8988T (cell line): ENCODE measurements at regions not wholly inside any gene's neighbourhood (a gene's known extent, or its start where the extent isn't known, plus 50 kb on each side); places are given as distances from the start of the nearest gene placed in this dataset.
"Not testable (repeated sequence)": the region's sequence is repeated elsewhere in the genome, so short reads cannot be mapped to it uniquely, and the experiment has no call there.

Experiments used
- DNase-seq: peaks from one replicate; pipeline ENCODE4 v3.0.0; 2011

DNA sequence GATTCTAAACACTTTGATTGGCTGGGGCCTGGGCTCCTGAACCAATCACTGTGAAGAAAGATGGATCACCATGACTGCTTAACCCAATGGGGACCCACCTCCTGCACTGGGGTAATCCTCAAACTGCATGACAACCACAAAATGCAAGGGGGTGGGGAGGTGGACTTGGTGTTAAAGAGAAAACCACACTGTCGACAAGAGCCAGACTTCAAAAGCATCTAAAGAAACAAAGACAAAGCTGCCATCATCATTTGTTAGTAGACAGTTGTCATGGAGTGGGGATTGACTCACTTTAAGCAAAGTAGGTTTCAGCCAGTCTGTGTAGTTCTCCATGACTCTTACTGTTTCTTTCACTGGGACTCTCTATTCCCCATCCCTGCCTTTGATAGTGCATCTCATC, 433.8 kb downstream of the PLPP3 start:
- DNase-seq = no peak

DNA sequence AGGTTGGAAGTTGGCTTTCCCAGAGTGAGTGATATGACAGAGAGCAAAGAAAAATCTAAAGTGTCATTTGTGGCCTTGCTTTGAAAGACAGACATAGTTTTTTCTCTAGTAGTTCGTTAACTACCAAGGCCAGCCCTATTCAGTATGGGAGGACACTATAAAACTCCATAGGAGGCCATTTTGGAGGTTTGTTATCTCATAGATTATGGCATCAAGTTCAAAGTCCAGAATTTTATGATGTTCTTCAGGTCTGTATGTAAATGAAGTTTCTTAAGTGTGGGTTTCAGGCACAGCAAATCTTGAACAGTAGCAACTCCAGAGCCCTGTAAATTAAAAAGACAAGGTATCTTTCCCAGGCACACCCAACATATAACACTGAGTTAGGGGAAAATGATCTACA, 437.1 kb downstream of the PLPP3 start:
- DNase-seq = no peak

DNA sequence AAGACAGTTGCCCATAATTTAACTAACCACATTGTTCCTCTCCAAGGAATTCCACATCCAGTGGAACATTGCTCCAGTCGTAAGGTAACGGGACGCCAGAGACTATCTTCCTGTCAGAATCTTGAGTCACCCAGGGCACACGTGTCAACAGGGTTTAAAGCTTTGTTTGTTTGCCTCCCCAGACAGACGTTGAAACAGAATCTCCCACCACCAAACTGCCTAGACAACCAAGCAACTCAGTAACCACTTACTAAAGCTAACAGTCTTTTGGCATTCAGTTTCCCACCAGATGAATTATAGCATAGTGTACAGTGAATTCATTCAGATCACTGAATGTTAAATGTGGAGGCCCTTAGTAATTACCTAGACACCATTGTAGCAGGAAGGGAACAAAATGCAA, 439.5 kb downstream of the PLPP3 start:
- no peak for DNase-seq

DNA sequence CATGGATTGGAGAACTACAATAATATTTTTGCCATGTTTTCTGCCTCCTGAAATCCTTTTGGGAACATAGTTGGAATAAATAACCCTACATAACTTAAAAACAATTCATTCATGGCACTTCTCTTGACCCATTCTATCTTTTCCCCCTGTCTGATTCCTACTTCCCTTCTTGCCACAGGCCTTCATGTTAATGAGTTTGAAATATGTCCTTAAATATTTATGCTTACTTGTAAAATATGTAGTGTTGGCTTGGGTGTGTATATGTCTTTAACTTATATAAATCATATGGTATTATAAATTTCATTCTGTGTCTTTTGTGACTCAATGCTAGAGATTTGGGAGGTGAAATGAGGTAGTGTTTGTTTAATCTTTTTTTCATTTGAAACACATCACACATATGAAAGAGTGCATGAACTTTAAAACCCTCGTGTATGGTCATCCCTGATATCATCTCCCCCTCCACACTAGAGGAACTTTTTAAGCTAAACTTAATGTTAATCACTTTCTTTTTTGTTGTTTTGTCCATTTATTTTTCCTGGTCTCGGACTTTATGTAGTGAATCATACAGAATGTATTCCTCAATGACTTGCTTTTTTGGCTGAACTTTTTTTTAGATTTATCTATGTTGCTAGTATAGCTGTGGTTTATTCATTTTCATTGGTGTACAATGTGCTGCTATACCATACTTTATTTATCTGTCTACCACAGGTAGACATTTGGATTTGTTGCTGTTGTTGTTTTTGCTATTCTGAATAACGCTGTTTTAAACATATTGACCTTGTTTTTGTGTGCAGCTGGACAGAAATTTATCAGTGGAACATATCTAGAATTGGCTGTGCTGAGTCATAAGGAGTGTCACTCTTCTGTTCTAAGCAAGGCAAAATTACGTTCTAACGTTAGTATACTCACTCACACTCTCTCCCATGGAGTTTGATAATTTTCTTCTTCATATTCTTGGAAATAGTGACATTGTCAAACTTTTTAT, 441.6 kb downstream of the PLPP3 start:
- DNase-seq = no peak

DNA sequence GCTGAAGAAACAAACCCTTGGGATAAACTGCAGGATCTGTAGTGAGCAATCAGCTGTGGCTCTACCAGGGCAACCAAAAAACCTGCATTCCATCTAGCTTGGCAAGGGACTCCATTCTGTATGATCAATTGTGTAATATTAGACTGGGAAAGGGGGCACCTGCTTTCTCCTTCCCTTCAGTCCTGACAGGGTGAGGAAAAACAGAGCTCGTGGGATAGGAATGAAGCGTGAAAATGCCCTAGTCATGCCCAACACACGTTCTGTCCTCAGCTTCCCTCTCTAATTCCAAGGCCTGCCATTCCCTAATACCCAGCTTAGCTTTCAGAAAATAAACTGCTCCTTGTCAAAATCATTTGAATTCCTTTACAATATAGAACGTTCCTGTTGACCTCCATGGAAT, 442.3 kb downstream of the PLPP3 start:
- DNase-seq = no peak

DNA sequence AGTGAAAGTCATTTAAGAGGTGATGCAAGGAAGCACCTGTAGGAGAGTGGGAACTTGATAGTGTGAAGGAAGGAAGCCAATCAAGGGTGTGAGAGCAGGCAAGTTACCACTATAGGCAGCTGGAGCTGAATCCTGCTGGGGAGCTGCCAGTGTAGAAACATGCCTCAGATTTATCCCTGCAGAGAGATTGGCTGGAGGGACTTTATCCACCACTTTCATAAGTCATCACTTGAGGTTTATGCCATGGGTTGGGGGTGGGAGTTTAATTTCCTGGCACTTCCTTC, 443.6 kb downstream of the PLPP3 start:
- no peak for DNase-seq

DNA sequence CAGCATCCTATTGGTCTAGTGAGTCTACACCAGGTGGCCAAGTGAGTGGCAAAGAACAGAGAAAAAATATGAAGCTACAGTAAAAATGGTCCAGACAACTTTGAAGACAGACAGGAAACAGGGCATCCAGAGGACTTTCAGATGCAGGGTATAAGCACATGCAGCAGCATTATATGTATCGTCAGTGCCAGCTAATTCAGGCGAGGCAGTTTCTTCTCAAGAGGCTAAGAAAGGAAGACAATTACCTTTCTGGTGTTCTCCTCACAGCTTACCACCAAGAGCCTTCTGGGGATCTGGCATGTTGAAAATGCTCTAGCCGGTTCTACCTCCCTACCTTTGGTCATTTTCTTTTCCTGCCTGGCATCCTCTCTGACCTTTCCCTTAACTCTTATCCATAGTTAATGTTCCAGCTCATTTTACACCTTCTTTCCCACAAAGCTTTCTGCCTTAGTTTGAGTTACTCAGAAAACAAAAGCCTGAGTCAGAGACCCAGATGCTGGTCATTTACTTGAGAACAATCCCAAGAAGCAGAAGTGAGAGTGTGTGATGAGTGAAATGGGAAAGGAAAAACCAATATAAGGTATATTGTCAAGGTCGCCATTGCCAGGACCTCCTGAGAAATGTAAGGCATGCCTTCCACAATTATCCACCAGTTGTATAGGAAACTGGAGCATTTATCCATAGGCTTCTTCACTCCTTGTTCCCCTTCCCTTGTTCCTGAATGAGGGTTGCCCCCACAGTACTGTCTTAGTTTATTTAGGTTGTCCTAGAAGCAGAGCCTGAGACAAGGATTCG, 444.1 kb downstream of the PLPP3 start:
- DNase-seq = no peak

DNA sequence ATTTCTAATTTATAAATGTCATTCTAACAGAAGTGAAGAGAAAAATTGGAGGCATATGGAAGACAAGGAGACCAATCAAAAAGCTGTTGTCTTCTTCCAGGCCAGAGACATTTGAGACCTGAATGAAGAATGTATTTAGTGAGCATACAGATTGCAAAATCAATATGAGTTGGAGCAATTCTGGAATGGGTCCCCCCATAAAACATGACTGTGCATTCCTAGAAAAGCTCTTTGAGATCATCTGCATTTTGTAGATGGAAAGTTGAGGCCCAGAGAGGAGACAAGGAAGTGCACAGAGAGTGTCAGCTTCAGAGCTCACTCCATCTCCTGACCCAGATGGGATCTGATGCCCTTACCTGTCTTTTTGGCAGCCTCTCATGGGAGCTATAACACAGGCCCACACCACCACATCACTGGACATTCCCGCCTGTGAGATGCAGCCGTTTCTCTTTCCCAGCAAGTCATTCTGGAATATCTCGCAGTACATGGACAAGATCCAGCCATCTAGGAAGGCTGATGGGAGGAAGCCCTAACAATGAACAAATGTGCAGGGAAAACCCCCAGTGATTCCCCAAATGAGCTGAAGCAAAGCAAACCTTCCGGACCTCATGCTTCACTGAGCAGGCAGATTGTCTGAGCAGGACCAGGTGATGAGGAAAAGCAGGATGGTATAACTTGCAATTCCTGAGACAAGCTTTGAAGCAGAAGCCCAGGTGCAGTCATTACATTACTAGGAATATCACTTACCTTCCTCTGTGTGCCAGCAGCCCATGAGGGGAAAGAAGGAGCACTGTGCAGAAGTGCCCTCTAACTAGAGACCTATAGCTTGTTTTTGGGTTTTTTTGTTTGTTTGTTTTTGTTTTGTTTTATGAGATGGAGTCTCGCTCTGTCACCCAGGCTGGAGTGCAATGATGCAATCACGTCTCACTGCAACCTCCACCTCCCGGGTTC, 445.6 kb downstream of the PLPP3 start:
- DNase-seq = no peak

- DNase-seq = no peak
These were observed 446.8 kb downstream of the PLPP3 start for GRCh38 chr1:56132520-56132919.

DNA sequence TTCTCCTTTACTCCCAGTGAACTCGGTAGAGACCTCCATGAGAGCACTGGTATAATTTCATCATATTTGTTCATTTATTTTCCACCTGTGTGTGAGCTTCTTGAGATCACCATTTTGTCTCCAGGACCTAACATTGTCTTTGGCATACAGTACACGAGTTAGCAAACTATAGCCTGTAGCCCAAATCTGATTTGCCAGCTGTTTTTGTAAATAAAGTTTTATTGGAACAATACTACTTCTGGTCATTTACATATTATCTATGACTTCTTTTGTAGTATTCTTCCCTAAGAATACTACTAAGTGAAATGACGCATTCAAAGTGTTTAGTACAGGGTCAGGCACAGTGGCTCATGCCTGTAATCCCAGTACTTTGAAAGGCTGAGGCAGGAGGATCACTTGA, 449.5 kb downstream of the PLPP3 start:
- DNase-seq = no peak

GRCh38 chr1:56125316-56125715, 454.0 kb downstream of the PLPP3 start:
- DNase-seq = no peak

DNA sequence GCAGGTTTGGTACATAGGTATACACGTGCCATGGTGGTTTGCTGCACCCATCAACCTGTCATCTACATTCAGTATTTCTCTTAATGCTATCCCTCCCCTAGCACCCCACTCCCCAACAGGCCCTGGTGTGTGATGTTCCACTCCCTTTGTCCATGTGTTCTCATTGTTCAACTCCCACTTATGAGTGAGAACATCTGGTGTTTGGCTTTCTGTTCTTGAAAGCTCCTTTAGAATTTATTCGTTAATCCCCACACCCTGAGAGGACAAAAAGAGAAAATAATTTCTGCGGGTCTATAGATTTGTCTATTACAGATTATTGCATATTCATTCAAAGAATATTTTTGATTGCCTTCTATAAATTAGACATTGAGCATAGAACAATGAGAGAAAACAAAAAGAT, 455.5 kb downstream of the PLPP3 start:
- no peak for DNase-seq

DNA sequence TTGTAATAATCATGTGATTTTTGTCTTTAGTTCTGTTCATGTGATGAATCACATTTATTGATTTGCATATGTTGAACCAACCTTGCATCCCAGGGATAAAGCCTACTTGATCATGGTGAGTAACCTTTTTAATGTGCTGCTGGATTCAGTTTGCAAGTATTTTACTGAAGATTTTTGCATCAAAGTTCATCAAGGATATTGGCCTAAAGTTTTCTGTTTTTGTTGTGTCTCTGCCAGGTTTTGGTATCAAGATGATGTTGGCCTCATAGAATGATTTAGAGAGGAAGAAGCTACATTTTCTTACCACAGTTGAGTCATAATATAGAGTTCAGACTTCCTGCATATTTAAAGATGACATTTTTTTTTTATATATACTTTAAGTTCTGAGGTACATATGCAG, 455.9 kb downstream of the PLPP3 start:
- no peak for DNase-seq

DNA sequence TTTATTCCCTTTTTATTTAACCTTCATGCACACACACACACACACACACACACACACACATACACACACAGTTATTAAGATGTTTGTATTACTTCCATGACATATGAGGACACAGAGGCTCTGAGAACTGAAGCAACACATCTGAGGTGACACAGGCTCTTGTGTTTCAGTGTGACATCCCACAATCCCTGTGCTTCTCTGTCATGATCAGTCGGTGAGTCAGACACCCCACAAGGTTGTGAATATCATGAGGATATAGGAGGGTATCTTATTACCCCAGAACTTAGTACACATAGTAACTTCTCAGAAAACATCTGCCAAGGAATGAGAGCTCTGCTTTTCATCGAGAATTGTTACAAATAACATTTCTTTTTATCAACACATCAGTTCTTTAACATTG, 459.3 kb downstream of the PLPP3 start:
- no peak for DNase-seq

GRCh38 chr1:56118676-56119075, 460.7 kb downstream of the PLPP3 start:
- DNase-seq = not testable (repeated sequence)

DNA sequence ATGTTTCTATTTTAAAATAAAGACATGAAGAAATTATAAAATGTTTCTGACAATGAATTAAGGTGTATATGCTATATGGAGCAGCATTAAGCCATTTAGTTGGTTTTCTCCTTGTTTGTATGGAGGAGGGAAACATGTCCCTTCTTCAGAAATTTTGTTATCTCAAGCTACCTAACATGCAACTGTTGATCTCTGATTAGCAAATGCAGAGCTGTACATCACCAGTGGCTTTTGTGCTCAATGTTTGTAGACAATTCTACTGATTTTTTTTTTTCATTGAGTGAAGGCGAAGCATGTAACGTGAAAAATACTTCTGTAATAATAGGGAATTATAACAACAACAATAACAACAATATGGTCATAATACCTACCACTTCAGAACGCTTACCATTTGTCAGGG, 463.7 kb downstream of the PLPP3 start:
- no peak for DNase-seq

GRCh38 chr1:56113679-56114078, 465.7 kb downstream of the PLPP3 start:
- no peak for DNase-seq

DNA sequence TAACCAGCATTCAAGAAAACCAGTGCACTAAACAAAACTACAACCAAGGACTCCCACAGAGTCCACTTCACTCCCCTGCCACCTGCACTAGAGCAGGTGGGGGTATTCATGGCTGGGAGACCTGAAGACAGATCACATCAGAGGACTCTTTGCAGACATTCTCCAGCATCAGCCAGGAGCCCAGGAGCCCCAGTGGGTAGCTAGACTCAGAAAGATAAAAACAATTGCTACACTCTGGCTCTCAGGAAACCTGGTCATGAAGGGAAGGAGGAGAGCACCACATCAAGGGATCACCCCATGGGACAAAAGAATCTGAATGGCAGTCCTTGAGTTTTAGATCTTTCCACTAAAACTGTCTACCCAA, 472.1 kb downstream of the PLPP3 start:
- DNase-seq = no peak

- DNase-seq = no peak
These were observed 472.7 kb downstream of the PLPP3 start for GRCh38 chr1:56106531-56107274.

DNA sequence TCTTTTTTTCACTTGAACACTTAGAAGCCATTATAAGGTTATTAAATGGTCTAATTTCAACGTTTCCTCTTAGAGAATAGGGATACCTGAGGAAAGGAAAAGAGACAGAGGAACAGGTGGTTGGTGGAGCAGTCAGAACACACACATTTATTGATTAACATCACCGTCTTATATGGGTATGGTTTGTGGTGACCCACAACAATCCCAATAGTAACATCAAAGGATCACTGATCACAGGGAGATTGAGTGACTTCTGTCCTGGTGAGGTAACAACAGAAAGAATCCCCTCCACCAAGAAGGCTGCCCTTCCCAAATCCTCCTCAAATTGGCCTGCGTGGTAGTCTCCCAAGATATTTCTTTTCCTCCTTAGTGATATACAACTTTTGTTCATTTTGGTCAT, 474.0 kb downstream of the PLPP3 start:
- DNase-seq = no peak

DNA sequence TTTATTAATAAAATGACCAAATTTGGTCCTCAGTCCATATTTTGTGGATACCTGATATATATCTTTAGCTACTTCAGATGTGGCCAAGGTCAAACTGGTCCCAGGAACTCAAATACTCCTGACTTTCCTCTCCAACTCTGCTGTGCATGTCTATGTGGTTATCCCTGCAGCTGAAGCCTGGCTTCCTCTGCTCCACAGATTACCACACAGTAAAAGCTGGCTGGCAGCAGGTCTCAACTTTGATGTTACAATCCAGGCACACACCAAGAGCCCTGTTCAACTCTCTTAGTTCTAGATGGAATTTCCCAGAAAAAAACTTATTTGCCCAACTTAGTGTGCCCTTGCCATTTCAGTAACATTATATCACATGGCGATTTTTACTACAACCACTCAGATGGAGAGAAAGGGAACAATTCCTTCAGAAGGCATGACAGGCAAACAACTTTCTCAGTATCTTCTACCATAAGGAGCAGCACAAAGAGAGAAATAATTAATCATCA, 479.5 kb downstream of the PLPP3 start:
- DNase-seq = no peak

GRCh38 chr1:56098946-56099345, 480.4 kb downstream of the PLPP3 start:
- DNase-seq = no peak
